HG03280 (cell line): ENCODE measurements at regions not wholly inside any gene's neighbourhood (a gene's known extent, or its start where the extent isn't known, plus 50 kb on each side); places are given as distances from the start of the nearest gene placed in this dataset.
"Not testable (repeated sequence)": the region's sequence is repeated elsewhere in the genome, so short reads cannot be mapped to it uniquely, and the experiment has no call there.

Experiments used
- ATAC-seq: cut with Tn5 transposase; IDR thresholded peaks from one replicate; pipeline ENCODE4 v1.9.1; 2021; ENCODE audit warnings: mild to moderate bottlenecking, moderate library complexity; ENCODE audit not compliant: unreplicated experiment

DNA sequence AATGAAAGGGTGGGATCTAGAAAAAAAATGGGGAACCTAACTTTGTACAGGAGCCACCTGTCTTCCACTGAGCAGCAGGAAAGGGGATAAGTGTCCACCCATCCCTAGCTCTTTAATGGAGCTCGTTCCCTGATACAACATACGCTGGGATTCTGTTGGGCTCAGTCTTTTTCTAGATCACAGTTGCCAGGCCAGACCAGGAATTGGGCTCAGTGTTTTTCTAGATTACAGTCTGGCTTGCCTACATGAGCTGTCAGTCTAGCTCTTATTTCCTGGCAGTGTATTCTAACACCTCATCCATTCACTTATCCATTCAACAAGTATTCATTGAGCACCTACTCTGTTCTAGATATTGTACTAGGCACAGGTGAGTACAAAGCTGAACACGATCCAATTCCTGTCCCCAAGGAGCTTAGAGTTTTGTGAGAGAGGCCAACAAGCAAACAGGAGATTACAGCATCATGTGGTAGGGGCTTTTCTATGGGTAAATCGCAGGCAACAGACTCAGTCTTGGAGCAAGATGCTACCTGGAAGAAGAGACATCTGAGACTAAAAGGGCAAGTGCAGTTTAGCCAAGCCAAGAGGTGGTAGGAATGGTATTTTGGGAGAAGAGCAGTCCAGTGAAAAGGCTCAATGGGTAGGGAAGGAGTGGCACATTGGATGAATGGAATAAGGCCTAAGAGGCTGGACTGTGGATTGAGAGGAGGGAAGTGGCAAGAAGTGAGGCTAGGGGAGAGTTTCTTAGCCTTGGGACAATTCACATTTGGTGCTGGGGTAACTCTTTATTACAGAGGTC lies 138.0 kb upstream of the HS3ST2 start:
- ATAC-seq, result no peak

GRCh38 chr16:22677024-22677830 lies 136.7 kb upstream of the HS3ST2 start:
- ATAC-seq, result no peak

- no peak for ATAC-seq
Observed at GRCh38 chr16:22678311-22678710, 135.7 kb upstream of the HS3ST2 start.

- ATAC-seq, result no peak
Observed at GRCh38 chr16:22681554-22682291, 132.2 kb upstream of the HS3ST2 start.

DNA sequence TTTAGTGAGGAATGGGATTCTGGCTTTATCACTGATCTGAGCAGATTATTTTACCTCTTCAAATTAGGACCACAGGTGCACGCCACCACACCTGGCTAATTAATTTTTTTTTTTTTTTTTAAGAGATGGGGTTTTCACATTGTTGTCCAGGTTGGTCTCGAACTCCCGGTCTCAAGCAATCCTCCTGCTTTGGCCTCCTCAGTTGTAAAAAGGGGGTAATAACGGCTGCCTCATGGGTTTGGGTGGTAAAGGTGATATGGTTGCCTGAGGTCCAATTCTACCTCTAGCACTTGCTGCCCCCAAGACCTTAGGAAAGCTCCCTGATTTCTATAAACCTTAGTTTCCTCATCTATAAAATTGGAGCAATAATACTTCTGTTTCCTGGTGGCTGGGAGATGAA lies 130.7 kb upstream of the HS3ST2 start:
- no peak for ATAC-seq

- no peak for ATAC-seq
Observed at GRCh38 chr16:22683730-22684573, 130.0 kb upstream of the HS3ST2 start.

DNA sequence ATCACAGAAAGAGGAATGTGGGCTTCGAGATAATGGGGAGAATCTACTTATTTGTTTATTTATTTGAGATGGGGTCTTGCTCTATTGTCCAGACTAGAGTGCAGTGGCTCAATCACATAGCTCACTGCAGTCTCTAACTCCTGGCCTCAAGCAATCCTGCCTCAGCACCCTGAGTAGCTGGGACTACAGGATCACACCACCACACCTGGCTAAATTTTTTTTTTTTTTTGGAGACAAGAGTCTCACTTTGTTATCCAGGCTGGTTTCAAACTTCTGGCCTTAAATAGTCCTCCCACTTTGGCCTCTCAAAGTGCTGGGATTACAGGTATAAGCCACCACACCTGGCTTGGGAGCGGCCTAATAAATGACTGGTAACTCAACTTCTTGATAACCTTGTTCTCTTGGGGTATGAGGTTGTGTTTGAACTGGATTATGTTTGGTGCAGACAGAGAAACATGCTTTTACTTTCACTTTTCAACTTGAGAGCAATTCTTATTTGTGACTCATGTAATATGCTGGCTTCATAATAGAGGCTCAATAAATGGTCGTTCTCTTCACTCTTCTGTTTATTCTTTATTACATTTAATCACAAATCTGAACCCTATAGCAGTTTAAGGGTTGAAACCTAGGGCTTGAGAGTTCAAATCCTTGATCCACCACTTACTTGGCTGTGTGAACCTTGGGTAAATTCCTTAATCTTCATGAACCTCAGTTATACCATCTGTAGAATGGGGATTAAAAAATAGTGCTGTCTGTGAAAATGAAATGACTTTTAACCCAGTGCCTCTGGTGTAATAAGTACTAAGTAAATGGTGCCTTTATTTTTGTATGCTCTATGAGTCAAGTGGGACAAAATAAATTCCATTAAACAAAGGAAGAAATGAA lies 129.1 kb upstream of the HS3ST2 start:
- no peak for ATAC-seq

DNA sequence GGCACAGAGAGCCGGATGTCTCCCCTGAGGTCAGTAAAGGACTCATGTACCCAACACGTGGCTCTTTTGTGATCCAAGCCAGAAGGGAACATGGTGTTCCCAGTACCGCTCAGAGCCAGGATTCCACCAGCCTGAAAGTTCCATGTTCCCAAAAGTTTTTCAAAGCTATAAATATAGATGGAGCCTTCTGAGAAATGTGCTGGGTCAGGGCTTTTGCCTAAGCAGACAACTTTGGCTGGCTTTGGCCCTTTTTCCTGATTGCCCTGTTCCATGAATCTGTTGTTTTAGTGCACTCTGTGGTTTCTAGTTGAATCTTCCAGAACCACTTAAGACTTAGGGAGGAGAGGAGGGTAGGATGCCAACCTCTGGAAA lies 128.5 kb upstream of the HS3ST2 start:
- no peak for ATAC-seq

DNA sequence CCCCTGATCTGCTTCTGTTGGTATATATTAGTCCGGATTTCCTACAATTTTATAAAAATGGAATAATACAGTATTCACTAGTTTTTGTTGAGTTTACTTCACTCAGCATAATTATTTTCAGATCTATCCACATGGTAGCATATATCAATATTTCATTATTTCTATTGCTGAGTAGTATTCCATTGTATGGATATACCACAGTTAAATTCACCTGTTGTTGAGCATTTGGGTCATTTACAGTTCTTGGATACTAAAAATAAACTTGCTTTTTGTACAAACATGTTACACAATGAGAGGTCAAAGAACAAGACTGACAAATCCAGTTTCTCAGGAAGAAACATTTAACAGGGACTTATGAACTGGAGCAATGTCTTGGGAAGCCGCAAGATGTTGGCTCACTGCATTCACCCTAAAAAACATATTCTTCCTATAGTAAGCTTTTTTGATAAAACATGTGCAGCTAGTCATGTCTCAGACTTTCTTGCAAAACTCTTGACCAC lies 126.9 kb upstream of the HS3ST2 start:
- no peak for ATAC-seq

DNA sequence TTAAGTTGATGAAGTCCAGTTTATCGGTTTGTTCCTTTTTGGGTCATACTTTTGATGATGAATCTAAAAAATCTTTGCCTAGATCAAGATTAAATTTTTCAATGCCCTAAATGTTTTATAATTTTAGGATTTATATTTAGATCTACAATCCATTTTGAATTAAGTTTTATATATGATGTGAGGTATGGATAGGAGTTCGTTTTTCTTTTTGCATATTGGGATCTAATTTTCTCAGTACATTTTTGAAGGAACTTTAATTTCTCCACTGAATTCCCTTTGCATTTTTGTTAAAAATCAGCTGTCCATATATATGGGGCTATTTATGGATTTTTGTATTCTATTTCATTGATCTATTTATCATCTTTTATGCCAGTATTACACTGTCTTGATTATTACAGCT lies 125.5 kb upstream of the HS3ST2 start:
- ATAC-seq, result no peak

GRCh38 chr16:22688930-22689329 lies 125.0 kb upstream of the HS3ST2 start:
- no peak for ATAC-seq

DNA sequence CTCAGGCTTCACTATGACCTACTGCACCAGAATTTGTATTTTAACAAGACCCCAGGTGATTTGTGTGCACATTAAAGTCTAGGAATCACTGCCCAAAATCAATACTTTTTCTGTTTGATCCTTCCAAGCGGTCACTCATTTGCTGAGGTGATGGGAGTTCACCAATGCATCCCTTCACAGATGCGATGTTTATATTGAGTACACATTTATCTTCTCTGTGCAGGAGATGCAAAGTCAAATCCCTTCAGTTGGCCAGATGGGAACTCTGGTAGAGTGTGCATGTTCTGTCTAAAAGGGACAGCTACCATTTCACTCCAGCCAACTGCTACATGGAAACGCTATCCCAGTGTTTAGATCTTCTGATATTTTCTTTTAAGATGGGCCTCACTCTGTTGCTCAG lies 122.6 kb upstream of the HS3ST2 start:
- no peak for ATAC-seq

- ATAC-seq, result no peak
Observed at GRCh38 chr16:22692034-22692433, 121.9 kb upstream of the HS3ST2 start.

DNA sequence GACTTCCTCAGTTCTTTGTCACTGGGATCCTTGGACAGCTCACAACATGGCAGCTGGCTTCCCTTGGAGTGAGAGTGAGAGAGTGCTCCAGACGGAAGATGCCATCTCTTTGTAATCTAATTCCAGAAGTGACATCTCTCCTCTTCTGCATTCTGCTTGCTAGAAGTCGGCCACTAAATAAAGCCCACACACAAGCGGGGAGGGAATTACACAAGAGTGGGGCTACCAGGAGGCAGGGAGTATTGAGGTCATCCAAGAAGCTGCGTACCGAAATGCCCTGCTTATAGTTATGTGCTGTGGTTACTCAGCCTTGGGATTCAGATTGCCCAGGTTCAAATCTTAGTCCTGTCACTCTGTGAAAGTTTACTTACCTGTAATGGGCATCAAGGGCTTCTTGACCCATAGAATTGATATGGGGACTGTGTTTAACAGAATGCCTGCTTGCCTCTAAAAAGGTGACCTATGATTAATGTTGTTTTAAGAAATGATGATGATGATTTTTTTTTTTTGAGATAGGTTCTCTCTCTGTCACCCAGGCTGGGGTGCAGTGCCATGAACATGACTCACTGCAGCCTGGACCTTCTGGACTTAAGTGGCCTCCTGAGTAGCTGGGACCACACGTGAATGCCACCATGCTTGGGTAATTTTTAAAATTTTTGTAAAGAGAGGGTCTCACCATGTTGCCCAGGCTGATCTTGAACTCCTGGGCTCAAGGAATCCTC lies 120.9 kb upstream of the HS3ST2 start:
- ATAC-seq, result no peak

- no peak for ATAC-seq
Observed at GRCh38 chr16:22693638-22694340, 120.2 kb upstream of the HS3ST2 start.

DNA sequence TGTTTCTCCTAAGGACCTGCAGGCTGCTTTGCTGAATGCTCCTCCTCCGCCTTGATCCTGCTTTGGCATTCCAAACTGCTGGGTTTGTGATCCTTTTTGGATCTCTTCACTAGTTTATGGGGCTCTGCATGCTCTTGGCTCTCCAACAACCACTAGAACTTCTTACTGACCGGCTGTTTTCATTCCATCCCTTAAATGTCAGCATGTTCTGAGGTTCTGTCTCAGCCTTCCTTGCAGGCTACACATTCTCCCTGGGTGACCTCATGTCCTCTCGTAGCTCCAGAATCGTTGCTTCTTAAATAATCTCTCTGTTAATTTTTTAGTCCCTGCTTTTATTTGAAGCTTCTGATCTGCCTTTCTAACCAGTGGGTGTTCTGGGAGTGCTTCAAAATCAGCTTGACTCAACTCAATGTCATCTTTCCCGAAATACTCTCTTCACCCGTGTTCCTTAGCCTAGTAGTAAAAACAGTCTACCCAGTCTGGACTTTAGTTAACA lies 119.0 kb upstream of the HS3ST2 start:
- ATAC-seq, result no peak

DNA sequence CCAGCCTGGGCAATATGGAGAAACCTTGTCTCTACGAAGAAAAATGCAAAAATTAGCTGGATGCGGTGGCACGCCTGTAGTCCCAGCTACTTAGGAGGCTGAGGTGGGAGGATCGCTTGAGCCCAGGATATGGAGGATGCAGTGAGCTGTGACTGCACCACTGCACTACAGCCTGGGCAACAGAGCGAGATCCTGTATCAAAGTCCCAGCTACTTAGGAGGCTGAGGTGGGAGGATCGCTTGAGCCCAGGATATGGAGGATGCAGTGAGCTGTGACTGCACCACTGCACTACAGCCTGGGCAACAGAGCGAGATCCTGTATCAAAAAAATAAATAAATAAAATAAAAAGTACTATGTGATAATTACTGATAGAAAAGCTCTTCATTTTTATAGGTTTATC lies 118.2 kb upstream of the HS3ST2 start:
- ATAC-seq, result not testable (repeated sequence)

GRCh38 chr16:22699356-22699755 lies 114.6 kb upstream of the HS3ST2 start:
- no peak for ATAC-seq
